Activated CD8-positive, alpha-beta T cell treated with anti-CD3 and anti-CD28 coated beads for 36 hours (primary cell): ENCODE measurements at regions not wholly inside any gene's neighbourhood (a gene's known extent, or its start where the extent isn't known, plus 50 kb on each side); places are given as distances from the start of the nearest gene placed in this dataset.
A peak's percentile ranks its signal among the peaks of the same experiment; 100 is the strongest.
"Not testable (repeated sequence)": the region's sequence is repeated elsewhere in the genome, so short reads cannot be mapped to it uniquely, and the experiment has no call there.

Experiments
- ATAC-seq: fragments of 200-7000 bp; cut with Tn5 transposase; one replicate; pipeline ENCODE4 v1.10.0; 2021; ENCODE audit warnings: mild to moderate bottlenecking, moderate library complexity
- CTCF ChIA-PET: fragments of 350-600 bp; sonication (Branson Sonifier 250); formaldehyde crosslinking; loops from one replicate; lab custom pipeline; 2021; ENCODE audit warnings: antibody characterized with exemption; lab: Charles Lee
- POLR2A ChIA-PET: fragments of 350-600 bp; sonication (Branson Sonifier 250); formaldehyde crosslinking; loops from one replicate; lab custom pipeline; 2021; ENCODE audit warnings: antibody characterized with exemption; lab: Charles Lee
- DNase-seq: peaks from one replicate; pipeline ENCODE4 v3.0.0-alpha.2; 2020
- H3K27ac Mint-ChIP-seq: one replicate; pipeline ENCODE4 v1.8.0; 2021; ENCODE audit warnings: mild to moderate bottlenecking, mixed read lengths
- H3K27me3 Mint-ChIP-seq: one replicate; pipeline ENCODE4 v1.8.0; 2021; ENCODE audit warnings: mixed read lengths
- H3K36me3 Mint-ChIP-seq: one replicate; pipeline ENCODE4 v1.8.0; 2021; ENCODE audit warnings: low read depth, mixed read lengths
- H3K4me1 Mint-ChIP-seq: one replicate; pipeline ENCODE4 v1.8.0; 2021; ENCODE audit warnings: low read depth, mixed read lengths
- H3K4me3 Mint-ChIP-seq: one replicate; pipeline ENCODE4 v1.8.0; 2021; ENCODE audit warnings: mild to moderate bottlenecking, moderate library complexity, mixed read lengths
- H3K9me3 Mint-ChIP-seq: one replicate; pipeline ENCODE4 v1.8.0; 2021; ENCODE audit warnings: mixed read lengths
- intact Hi-C: fragments of 100-400 bp; cut with micrococcal nuclease; formaldehyde crosslinking; loops from one replicate; pipeline ENCODE4 v1.10.0; 2022
- TF ChIP-seq, protein P1 (sequence below): fragments of 200-600 bp; IDR thresholded peaks from one replicate; pipeline ENCODE4 v1.8.0; 2022; ENCODE audit warnings: antibody characterized with exemption, mild to moderate bottlenecking

DNA sequence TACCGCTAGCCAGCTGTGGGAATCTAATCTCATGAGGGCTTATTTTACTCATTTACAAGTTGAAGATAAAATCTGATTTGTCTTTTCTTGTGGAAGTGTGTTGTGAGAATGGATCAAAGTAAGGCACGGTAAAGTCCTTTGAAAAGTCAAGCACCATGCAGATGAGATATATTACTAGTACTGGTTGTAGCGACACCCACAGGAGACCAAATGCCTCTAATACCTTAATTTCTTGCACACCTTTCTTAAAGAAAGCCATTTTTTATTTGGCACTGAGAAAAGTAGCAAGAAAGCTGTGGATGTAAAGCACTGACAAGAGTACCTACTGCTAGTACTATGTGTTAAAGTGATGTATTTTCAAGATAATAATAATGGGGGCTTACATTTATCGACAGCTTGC, 191.0 kb upstream of the MMS22L start:
- H3K27me3 Mint-ChIP-seq: peaks cover 4% of the 10 kb centered on the region
- H3K4me1 Mint-ChIP-seq: no peaks in the 10 kb centered on the region
- intact Hi-C loops: no loop called here
- TF ChIP-seq, protein P1, sequence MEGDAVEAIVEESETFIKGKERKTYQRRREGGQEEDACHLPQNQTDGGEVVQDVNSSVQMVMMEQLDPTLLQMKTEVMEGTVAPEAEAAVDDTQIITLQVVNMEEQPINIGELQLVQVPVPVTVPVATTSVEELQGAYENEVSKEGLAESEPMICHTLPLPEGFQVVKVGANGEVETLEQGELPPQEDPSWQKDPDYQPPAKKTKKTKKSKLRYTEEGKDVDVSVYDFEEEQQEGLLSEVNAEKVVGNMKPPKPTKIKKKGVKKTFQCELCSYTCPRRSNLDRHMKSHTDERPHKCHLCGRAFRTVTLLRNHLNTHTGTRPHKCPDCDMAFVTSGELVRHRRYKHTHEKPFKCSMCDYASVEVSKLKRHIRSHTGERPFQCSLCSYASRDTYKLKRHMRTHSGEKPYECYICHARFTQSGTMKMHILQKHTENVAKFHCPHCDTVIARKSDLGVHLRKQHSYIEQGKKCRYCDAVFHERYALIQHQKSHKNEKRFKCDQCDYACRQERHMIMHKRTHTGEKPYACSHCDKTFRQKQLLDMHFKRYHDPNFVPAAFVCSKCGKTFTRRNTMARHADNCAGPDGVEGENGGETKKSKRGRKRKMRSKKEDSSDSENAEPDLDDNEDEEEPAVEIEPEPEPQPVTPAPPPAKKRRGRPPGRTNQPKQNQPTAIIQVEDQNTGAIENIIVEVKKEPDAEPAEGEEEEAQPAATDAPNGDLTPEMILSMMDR: no peak
- ChIA-PET CTCF (no interaction called here), POLR2A (no interaction called here)
- no peak overlapping the region for H3K4me3 Mint-ChIP-seq
- no peaks in the 10 kb centered on the region for H3K9me3 Mint-ChIP-seq
- DNase-seq: no peak
- no peaks in the 10 kb centered on the region for H3K36me3 Mint-ChIP-seq
- no peak overlapping the region for H3K27ac Mint-ChIP-seq
- ATAC-seq: no peak

DNA sequence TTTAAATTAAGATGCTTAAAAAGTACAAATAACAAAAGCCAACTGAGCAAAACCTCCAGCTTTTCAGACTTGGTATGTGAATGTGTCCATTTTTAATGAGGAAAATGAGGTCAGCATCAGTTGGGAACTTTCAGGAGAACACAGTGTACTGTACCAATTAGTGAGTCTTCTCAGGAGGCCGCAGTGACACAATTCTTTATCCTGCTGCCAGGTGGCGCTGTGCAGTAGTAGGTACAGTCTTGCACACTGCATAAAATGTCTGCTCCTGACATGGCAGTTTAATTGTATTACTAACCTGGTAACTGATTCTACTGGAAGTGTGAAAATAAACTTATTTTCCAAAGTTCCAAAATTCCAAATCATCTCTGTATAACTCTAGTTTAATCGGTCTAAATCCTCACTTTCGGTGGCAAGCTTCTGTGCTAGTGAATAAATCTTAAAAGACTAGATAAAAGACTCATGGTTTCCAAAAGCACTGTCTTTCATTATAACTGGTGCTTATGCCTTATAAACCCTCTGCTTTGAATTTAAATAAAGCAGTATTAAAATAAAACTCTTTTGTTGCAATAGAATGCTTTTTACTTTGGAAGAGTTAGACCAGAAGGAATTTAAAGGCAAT, 214.8 kb upstream of the MMS22L start:
- H3K27me3 Mint-ChIP-seq: peaks cover 13% of the 10 kb centered on the region
- POLR2A ChIA-PET: no interaction called here
- H3K4me3 Mint-ChIP-seq: no peak overlapping the region
- intact Hi-C loops: loop anchor here (1.0 kb wide), 1 partner anchor 1347 kb away; no protein-coding TSS in a partner anchor
- H3K9me3 Mint-ChIP-seq: no peaks in the 10 kb centered on the region
- CTCF ChIA-PET: interaction anchor here (0.6 to 2.1 kb wide), 10 partner anchors 8 to 1348 kb away, joined by 3 to 12 read pairs (median 4); no protein-coding TSS in a partner anchor
- TF ChIP-seq, protein P1: peak; percentile 94
- no peak overlapping the region for H3K27ac Mint-ChIP-seq
- no peaks in the 10 kb centered on the region for H3K4me1 Mint-ChIP-seq
- ATAC-seq (peak; percentile 93), DNase-seq (peak; percentile 69)
- H3K36me3 Mint-ChIP-seq: no peaks in the 10 kb centered on the region

DNA sequence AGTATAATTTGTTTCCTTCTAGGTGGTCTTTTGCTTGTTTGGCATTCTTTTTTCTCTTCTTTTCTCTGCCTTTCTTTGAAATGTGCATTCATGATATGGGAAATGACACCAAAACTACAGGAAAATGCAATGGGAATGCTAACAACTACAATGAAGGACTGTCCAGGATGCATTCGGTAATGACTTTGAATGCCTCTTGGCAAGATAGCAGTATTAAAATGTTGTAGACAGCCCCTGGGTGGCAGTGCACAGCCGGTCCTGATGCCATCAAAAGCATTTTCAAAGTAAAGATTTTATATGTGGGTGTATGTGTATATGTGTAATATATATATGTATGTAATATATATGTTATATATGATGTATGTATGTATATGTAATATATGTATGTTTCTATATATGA, 218.8 kb upstream of the MMS22L start:
- Mint-ChIP-seq H3K27ac (no peak overlapping the region), H3K4me3 (no peak overlapping the region), H3K9me3 (no peaks in the 10 kb centered on the region), H3K4me1 (no peaks in the 10 kb centered on the region), H3K36me3 (no peaks in the 10 kb centered on the region), H3K27me3 (peaks cover 18% of the 10 kb centered on the region)
- POLR2A ChIA-PET: no interaction called here
- TF ChIP-seq, protein P1: no peak
- CTCF ChIA-PET: no interaction called here
- ATAC-seq (no peak), DNase-seq (no peak)
- intact Hi-C loops: no loop called here

DNA sequence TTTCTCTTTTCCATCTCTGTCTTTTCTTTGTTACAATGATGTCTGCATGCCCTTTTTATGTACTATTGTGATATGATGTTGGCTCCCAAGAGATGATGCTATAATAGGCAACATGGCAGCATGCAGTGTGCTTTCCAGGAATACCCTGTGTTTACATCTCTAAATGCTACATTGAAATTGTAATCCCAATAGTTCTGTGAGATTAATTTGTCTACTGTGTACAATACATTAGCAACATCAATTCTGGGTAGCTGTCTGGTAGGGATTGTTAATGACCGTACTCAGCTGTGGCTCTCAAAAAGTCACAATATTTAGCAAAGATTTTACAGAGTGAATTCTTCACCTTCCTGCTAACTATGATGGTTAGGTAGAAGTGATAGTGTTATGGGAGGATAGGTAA, 225.6 kb upstream of the MMS22L start:
- no peaks in the 10 kb centered on the region for H3K4me1 Mint-ChIP-seq
- no peak overlapping the region for H3K27ac Mint-ChIP-seq
- H3K9me3 Mint-ChIP-seq: no peaks in the 10 kb centered on the region
- ChIA-PET POLR2A (no interaction called here), CTCF (no interaction called here)
- TF ChIP-seq, protein P1: no peak
- ATAC-seq (no peak), DNase-seq (no peak)
- H3K27me3 Mint-ChIP-seq: peaks cover 12% of the 10 kb centered on the region
- no peak overlapping the region for H3K4me3 Mint-ChIP-seq
- intact Hi-C loops: no loop called here
- H3K36me3 Mint-ChIP-seq: no peaks in the 10 kb centered on the region

DNA sequence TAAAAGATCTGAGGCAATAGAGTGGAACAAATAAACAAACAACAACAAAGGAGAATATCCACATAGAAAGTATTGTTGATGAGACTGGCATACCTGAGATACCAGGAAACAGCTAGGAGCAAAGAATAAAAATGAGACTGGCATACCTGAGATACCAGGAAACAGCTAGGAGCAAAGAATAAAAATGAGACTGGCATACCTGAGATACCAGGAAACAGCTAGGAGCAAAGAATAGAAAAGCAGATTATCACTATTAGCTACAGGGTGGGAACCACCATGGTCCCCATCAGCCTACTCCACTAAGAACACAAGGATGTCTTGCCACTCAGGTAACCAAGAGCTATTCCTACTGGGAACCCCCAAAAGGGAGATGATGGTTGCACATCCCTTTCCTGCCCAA, 230.2 kb upstream of the MMS22L start:
- H3K36me3 Mint-ChIP-seq, ATAC-seq, DNase-seq, H3K4me3 Mint-ChIP-seq, H3K27me3 Mint-ChIP-seq, H3K27ac Mint-ChIP-seq, intact Hi-C loops, H3K4me1 Mint-ChIP-seq, H3K9me3 Mint-ChIP-seq: not testable (repeated sequence)
- ChIA-PET CTCF (interaction anchor here (1.0 to 1.2 kb wide), 2 partner anchors 9 to 23 kb away, joined by 3 read pairs; no protein-coding TSS in a partner anchor), POLR2A (interaction anchor here (0.7 kb wide), 1 partner anchor 18 kb away, joined by 3 read pairs; no protein-coding TSS in a partner anchor)
